ENCODE measurements at regions not wholly inside any gene's neighbourhood (a gene's known extent, or its start where the extent isn't known, plus 50 kb on each side); places are given as distances from the start of the nearest gene placed in this dataset.

- DNase-seq (ENCODE audit: insufficient read length, low spot score, missing footprints): no peak
- H3K4me2 ChIP-seq (ENCODE audit: insufficient read depth, low read length): no peak overlapping the region
- no peak overlapping the region for H2AFZ ChIP-seq (ENCODE audit: low read length)
- no peaks in the 10 kb centered on the region for H4K20me1 ChIP-seq (ENCODE audit: insufficient read depth, low read length)
- H3K4me3 ChIP-seq (ENCODE audit: insufficient read depth, low read length): no peak overlapping the region
- H3K36me3 ChIP-seq (ENCODE audit: insufficient read depth, low read length): no peaks in the 10 kb centered on the region
- H3K27ac ChIP-seq (ENCODE audit: low read depth, low read length): no peak overlapping the region
- TF ChIP-seq CTCF (IDR thresholded peaks at IDR 0.05; ENCODE audit: extremely low read depth, low read depth, low read length): no peak
- peaks cover 2% of the 10 kb centered on the region for H3K9me3 ChIP-seq (ENCODE audit: low read depth, low read length)
- no peaks in the 10 kb centered on the region for H3K27me3 ChIP-seq (ENCODE audit: insufficient read depth, low read length)
- H3K79me2 ChIP-seq (ENCODE audit: insufficient read depth, low read length): no peaks in the 10 kb centered on the region
- no peaks in the 10 kb centered on the region for H3K4me1 ChIP-seq (ENCODE audit: insufficient read depth, low read length)
These were observed 214.1 kb upstream of the GOT2 start for GRCh38 chr16:58948244-58948643.

GRCh38 chr16:58940609-58941008, 206.5 kb upstream of the GOT2 start:
- H3K36me3 ChIP-seq (ENCODE audit: insufficient read depth, low read length): no peaks in the 10 kb centered on the region
- no peaks in the 10 kb centered on the region for H3K79me2 ChIP-seq (ENCODE audit: insufficient read depth, low read length)
- no peak overlapping the region for H3K4me2 ChIP-seq (ENCODE audit: insufficient read depth, low read length)
- H3K4me3 ChIP-seq (ENCODE audit: insufficient read depth, low read length): no peak overlapping the region
- no peaks in the 10 kb centered on the region for H3K9me3 ChIP-seq (ENCODE audit: low read depth, low read length)
- no peak overlapping the region for H2AFZ ChIP-seq (ENCODE audit: low read length)
- no peak for TF ChIP-seq CTCF (IDR thresholded peaks at IDR 0.05; ENCODE audit: extremely low read depth, low read depth, low read length)
- no peak overlapping the region for H3K27ac ChIP-seq (ENCODE audit: low read depth, low read length)
- no peaks in the 10 kb centered on the region for H4K20me1 ChIP-seq (ENCODE audit: insufficient read depth, low read length)
- no peaks in the 10 kb centered on the region for H3K27me3 ChIP-seq (ENCODE audit: insufficient read depth, low read length)
- no peaks in the 10 kb centered on the region for H3K4me1 ChIP-seq (ENCODE audit: insufficient read depth, low read length)
- DNase-seq (ENCODE audit: insufficient read length, low spot score, missing footprints): no peak

- Histone ChIP-seq H3K27me3 (ENCODE audit: insufficient read depth, low read length) (no peaks in the 10 kb centered on the region), H4K20me1 (ENCODE audit: insufficient read depth, low read length) (no peaks in the 10 kb centered on the region), H3K79me2 (ENCODE audit: insufficient read depth, low read length) (no peaks in the 10 kb centered on the region), H3K4me1 (ENCODE audit: insufficient read depth, low read length) (no peaks in the 10 kb centered on the region), H2AFZ (ENCODE audit: low read length) (no peak overlapping the region), H3K36me3 (ENCODE audit: insufficient read depth, low read length) (no peaks in the 10 kb centered on the region), H3K9me3 (ENCODE audit: low read depth, low read length) (no peaks in the 10 kb centered on the region), H3K27ac (ENCODE audit: low read depth, low read length) (no peak overlapping the region), H3K4me3 (ENCODE audit: insufficient read depth, low read length) (no peak overlapping the region), H3K4me2 (ENCODE audit: insufficient read depth, low read length) (no peak overlapping the region)
- TF ChIP-seq CTCF (IDR thresholded peaks at IDR 0.05; ENCODE audit: extremely low read depth, low read depth, low read length): no peak
- DNase-seq (ENCODE audit: insufficient read length, low spot score, missing footprints): no peak
These were observed 204.7 kb upstream of the GOT2 start for GRCh38 chr16:58938811-58939210.

- H3K4me3 ChIP-seq (ENCODE audit: insufficient read depth, low read length): no peak overlapping the region
- no peak overlapping the region for H3K4me2 ChIP-seq (ENCODE audit: insufficient read depth, low read length)
- H3K27ac ChIP-seq (ENCODE audit: low read depth, low read length): no peak overlapping the region
These were observed 203.5 kb upstream of the GOT2 start for GRCh38 chr16:58937661-58938060.

More at GRCh38 chr16:58937661-58938060, 203.5 kb upstream of the GOT2 start:
- H3K4me1 ChIP-seq (ENCODE audit: insufficient read depth, low read length): no peaks in the 10 kb centered on the region
- no peak overlapping the region for H2AFZ ChIP-seq (ENCODE audit: low read length)
- no peaks in the 10 kb centered on the region for H3K27me3 ChIP-seq (ENCODE audit: insufficient read depth, low read length)
- no peaks in the 10 kb centered on the region for H3K79me2 ChIP-seq (ENCODE audit: insufficient read depth, low read length)
- H4K20me1 ChIP-seq (ENCODE audit: insufficient read depth, low read length): no peaks in the 10 kb centered on the region
- no peaks in the 10 kb centered on the region for H3K9me3 ChIP-seq (ENCODE audit: low read depth, low read length)
- no peak for DNase-seq (ENCODE audit: insufficient read length, low spot score, missing footprints)
- no peak for TF ChIP-seq CTCF (IDR thresholded peaks at IDR 0.05; ENCODE audit: extremely low read depth, low read depth, low read length)
- H3K36me3 ChIP-seq (ENCODE audit: insufficient read depth, low read length): no peaks in the 10 kb centered on the region
